HG03139 (cell line): ENCODE measurements at regions not wholly inside any gene's neighbourhood (a gene's known extent, or its start where the extent isn't known, plus 50 kb on each side); places are given as distances from the start of the nearest gene placed in this dataset.

Source experiments
- ATAC-seq: cut with Tn5 transposase; IDR thresholded peaks from one replicate; pipeline ENCODE4 v1.9.1; 2021; ENCODE audit not compliant: unreplicated experiment

DNA sequence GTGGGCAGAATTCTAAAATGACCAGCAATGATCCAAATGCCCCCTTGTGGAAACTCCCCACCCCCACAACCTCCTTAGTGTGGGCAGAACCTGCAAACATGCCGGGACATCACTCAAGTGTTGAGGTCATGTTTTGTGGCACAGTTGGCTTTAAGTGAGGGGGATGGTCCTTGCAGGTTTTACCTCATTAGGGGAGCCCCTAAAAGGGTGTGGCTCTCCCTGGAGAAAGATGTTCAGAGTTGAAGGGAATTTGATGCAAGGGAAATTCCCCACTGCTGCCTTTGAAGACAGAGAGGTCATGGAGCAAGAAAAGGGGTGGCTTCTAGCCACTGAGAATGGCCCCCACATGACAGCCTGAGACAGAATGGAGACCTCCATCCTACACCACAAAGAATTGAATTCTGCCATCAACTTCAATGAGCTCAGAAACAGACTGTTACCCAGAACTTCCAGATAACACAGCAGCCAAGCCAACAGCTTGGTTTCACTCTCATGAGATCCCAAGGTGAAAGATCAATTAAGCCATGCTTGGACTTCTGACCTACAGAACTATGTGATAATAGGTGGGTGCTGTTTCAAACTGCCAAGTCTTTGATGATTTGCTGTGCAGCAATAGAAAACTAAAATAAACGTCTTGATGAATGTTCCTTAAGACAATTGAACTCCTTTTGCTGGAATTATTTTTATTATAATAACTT, 103.4 kb downstream of the MED10 start:
- no peak for ATAC-seq

DNA sequence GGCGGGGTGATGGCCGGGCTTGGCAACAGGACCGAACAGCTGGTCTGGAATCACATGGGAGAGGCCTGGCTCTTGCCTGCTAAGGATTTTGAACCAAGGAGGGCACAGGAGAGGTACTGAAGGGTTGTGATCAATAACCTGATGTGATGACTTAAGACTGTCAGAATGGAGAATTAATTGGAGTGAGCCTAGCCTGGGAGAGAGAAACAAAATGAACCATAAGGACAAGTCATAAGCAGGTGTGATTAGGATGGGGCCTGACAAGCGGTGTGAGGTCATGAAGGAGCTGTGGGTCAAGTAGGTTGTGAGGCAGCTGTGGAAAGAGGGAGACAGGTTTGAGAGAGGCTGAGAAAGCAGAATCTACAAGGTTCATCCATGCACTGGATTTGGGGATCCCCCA, 104.6 kb downstream of the MED10 start:
- ATAC-seq = no peak

DNA sequence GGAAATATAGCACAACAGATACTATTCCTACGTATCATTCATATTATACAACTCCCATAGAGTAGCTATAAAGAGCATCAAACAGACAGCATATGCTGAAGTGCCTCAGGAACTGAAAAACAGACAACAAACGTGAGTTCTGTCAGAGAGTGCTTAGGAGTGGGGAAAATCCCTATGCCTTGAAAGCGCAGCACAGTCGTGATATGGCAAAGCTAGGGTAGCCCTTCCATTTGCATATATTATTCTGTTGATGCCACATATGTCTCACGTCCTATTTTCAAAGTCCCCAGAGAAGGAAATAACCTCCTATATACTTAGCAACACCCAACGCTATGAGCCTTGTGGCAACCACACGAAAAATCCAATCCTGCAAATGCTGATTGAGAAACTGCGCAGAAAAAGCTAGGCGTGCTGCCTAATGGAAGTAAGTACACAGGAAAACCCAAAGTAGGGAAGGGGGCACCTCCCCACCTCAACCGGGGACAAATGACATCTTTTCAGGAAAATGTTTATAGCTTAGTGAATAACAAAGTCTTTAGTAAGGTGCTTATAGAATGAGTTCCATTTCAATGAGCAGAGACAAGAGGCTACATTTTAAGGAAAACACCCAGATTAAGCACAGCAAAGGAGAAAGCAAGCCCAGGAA, 105.1 kb downstream of the MED10 start:
- ATAC-seq = no peak

DNA sequence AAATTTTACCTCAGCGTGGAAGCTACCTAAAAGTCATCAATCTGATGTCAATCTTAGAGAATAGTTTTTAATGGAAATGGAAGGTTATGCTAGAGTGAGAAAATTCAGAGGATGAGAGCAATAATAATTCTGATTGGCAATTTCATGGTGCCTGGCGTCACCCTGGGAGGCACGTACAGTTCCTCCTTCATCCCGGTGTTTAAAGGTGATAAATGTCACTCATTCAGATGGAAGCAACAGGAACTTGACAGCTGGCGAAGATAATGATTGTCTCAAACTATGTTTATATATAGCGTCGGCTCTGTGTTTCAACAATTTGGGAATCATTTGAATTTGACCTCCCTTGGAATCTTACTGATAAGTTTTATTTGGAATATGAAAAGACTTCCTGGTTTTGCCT, 108.4 kb downstream of the MED10 start:
- no peak for ATAC-seq

DNA sequence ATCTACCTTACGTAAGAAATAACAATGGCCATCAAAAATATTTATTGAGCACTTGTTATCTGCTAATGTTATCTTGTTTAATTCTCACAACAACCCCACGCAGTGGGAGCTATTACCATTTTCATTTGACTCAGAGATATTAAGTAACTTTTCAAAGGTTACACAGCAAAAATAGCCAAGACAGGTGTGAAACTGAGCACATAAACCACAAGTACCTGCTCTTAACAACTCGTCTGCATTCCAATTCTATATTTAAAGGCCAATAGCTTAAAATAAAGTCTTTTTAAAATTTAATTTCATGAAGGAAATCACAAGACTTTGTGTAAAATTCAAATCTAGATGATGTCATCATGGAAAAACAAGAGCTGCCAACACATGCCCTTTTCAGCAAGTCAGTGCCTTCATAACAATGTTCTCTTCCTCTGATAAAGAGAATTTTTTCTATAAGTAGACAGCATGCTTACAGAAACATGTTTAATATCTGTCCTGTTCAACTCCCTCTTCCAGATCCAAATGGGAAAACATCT, 111.6 kb downstream of the MED10 start:
- no peak for ATAC-seq

DNA sequence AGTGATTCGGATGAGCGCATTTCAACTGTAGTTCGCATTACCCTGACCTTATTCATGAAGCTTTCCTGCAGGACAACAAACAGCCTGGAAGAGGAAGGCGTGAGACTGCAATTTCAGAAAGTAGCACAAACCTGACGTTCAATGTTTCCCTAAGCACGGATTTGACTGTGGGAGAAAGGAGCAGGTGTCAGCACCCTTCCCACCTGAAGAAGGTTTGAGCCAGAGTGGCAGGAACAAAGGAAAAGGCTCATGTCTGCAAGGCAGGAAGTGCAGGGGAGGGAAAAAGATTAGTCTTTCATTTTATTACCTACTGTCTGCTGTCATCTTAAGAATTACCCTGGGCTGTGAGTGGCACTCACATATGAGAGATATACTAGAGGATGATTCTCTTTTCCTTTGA, 114.0 kb downstream of the MED10 start:
- no peak for ATAC-seq

DNA sequence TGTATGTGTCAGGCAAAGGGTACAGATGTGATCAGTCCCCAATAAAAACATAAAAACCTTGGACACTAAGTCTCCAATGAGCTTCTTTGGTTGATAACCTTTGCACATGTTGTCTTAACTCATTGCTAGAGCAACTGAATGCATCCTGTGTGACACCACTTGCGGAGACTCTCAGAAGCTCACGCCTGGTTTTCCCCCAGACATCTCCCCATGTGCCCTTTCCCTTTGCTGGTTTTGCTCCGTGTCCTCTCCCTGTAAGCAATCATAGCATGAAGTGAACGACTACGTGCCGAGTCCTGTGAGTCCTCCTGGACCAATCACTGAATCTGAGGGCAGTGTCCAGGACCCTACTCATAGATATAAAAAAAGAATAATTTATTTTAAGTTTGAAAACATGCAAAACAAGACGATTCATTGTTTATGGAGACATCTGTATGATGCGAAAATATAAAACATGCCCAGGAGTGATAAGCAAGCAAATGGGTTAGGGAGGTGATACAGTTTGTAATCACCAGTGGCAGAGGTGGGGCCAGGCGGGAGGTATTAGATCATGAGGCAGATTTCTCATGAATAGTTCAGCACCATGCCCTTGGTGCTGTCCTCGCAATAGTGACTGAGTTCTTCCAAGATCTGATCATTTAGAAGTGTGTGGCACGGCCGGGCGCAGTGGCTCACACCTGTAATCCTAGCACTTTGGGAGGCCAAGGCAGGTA, 115.5 kb downstream of the MED10 start:
- ATAC-seq = no peak

DNA sequence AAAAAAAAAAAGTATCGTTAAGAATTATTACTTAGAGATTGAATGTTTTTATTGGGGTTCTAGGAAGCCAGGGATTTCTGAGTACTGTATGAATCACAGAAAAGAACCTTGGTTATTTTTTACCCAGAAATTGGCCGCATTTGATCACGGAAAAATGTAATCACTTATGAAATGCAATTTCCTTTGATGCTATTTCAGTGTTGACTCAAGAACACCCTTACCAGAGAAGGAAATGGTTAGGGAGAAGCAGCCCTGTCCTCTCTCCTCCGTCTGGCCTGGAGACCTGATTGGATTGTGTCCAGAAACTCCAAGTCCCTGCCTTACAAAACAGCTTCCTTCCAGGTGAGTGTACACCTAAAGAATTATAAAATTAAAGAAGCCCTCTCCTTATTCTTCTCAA, 116.7 kb downstream of the MED10 start:
- ATAC-seq = no peak

DNA sequence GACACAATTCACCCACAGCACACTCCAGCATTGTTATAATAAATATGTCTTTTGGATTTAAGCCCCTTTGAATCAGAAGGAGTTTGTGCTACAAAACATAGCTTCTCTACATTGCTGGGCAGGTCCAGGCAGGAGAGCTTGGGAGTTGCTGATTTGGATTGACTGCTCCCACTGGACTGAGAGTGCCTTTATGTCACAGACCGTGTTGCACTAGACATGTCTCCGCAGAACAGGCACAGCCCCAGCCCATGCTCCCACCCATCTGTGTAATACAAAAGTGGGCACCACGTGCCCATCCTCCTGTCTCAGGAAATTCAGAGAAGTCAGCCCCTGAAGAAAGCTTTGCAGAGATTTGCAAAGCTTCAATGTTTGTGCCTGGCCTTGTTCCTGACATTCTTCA, 117.1 kb downstream of the MED10 start:
- ATAC-seq = no peak

DNA sequence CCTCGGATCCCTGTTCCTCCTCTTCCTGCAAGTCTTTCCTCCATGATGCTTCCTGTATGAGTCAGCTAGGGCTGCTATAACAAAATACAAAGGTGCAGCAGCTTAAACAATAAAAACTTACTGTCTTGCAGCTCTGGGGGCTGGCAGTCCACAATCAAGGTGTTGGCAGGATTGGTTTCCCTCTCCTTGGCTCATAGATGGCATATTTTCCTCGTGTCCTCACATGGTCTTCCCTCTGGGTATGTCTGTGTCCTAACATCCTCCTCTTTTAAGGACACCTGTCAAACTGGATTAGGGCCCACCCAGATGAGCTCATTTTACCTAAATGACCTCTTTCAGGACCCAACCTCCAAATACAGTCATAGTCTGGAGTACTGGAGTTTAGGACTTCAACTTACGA, 117.5 kb downstream of the MED10 start:
- ATAC-seq = no peak

DNA sequence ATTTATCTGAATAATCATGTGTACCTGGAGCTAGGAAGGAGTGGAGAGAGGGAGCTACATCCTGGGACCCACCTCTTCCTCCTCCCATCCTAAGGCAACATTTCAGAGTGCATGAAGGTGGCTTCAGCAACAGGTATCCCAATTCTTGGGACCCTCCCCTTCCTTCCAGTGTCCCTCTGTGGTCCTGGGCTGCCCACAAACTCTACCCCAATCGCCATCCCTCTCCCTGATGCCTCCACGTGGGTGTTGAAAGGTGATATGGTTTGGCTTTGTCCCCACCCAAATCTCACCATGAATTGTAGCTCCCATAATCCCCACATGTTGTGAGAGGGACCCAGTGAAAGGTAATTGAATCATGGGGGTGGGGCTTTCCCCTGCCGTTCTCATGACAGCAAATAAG, 121.4 kb downstream of the MED10 start:
- no peak for ATAC-seq

DNA sequence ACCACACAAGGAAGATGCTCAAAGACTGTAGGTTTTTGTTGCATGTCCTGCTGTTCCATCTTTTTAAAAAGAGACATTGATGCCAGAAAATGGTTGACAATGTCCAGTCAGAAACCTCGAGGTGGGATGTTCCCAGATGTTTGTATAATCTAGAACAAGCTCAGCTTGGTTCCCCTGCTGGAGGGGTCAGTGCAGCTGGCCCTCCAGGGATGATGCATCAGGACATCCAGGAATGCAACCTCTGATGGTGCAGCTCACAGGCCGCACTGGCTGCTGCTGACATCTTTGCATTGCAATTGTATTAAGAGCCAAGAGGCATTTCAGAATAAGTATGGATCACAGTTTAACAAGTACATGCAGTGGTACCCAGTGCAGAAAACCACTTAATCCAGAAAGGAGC, 122.4 kb downstream of the MED10 start:
- no peak for ATAC-seq

DNA sequence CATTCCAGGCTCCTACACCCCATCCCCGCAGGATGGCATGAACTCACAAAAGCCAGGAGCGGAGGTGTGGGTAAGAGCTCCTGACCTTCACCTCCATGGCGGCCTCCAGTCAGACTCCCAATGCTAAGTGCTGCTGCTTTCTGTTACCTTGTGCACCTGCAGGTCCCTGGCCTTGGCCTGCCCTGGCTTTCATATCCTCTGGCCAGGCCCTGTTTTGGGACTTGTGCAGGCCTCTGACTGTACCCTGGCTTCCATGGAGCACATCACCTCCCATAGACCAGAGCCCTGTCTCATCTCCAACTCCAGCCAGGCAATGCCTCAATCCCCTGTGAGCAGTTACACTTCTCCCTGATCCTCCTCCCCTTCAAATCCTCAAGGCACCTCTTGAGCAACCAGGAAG, 124.5 kb downstream of the MED10 start:
- ATAC-seq = no peak

DNA sequence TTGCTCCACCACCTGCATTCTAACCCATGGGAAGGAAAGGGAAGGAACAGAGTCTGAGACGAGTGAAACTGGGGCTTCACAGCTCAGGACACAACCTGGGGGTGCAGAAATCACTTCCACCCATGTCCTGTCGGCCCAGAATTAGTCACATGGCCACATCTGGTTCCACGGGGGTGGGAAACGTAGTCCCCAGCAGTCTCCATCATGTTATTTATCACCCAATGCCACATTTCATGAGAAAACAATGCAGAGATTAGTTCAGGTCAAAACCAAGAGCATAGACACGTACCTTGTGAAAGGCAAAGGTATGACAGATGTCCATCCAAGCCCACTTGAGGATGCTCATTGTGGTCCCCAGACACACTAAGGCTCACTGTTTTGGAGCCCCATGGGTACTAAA, 125.1 kb downstream of the MED10 start:
- no peak for ATAC-seq

DNA sequence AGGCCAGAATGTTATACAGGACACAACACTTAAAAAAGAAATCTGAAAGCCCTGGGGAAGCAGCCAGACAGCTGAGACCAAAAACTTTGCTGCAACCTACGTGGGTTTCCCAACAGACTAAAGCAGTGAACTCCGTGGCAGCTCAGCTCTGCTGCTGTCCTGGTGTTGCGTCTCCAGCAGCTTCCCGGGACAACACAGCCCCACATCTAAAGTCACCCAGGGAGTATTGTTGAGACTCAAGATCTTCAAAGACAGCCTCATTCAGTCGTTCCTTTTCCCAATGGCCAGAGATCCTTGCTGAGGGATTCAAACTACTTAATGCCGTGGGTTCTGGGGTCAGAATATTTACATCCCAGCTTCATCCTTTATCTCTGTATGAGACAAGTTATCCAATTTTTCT, 125.8 kb downstream of the MED10 start:
- no peak for ATAC-seq

DNA sequence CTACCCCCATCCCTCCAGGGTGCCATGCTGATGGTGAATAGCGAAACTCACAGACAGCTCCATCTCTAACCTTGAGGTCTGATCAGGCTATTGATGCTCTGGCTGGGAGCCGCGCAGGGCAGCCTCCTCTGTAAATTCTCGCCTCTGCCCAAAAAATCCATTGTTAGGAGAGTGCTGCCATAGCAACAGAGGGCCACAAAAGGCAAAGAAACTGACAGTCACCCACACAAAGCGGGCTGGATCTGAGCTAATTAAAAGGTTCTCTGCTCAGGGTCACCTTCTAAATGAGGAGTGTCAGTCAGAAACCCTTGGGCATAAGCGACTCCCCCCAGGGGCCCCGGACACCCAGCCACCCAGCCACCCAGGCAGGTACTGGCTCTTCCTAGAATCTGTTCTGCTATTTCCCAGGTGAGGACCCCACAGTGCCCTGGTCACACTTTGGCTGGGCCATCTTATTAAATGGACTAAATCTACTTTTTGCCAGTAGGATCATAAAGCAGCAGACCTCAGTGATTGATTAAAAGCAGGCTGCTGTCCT, 126.7 kb downstream of the MED10 start:
- no peak for ATAC-seq

DNA sequence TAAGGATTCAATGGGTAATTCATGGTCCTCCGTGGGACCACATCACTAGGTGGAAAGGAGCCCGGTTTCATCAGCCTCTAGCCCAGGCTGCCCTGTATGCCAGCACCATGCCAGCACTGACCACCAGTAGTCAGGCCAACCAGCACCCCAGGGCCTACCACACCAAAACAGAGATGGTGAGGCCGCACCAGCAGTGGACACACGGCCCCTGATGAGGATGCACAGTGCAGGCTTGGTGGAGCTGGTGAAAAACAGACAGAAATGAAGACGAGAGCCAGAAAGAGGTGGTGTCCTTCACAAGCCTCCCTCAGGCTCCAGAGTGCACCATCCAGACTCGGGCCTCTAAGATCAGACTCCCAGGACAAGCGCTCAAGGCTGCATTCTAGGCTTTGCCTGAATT, 128.2 kb downstream of the MED10 start:
- ATAC-seq = no peak

DNA sequence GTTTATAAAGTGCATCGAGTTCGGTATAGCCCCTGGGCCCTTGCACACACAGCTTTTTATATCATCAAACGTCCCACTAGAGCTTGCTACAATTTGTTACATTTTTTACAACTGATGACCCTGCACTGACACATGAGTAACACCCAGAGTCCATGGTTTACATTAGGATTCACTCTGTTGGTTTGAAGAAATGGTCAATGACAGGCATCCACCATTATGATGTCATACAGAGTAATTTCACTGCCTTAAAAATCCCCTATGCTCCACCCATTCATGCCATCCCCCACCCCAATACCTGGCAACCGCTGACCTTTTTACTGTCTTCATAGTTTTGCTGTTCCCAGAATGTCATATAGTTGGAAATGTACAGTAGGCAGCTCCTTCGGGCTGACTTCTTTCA, 130.2 kb downstream of the MED10 start:
- ATAC-seq = no peak

DNA sequence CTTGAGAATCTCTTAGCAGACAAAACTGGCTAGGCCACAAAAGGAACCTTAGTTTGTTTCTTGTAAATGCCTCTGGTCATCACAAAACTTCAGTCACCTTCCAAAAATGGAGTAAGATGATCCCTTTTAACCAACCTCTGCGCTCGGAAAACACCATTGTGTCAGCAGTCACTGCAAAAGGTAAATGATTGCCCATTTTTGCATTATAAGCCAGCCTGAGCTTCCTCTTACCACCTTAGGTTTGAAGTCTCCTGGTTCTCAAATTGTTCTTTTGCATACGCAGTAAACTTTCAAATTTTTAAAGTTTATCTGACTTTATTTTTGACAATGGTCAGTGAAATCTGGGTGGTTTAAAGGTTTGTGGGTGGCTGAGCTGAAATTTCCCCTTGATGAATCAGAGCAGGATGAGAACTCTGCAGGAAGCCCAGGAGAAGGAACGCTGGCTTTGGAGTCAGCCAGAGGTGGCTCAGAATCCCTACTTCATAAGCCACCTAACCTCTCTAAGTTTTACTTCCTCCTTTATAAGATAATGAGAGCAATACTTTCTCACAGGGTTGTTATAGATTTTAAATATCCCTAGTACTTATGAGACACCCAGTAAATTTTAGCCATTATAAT, 131.4 kb downstream of the MED10 start:
- no peak for ATAC-seq

DNA sequence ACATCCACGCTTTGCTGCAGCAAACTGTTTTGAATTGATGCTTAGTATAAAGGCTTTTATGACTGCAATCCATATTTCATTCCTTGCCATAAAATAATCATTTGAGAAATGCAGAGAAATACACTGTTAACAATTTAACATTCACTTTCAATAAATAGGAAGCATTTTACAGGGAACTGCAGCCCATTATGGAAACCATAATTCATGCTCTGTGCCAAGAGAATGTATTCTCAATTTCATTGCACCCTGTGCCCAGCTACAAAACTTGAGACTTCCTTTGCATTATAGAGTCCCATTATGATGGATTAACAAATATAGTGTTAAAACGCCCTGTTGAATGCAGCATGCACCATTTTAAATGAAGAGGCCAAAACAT, 134.0 kb downstream of the MED10 start:
- ATAC-seq = no peak

DNA sequence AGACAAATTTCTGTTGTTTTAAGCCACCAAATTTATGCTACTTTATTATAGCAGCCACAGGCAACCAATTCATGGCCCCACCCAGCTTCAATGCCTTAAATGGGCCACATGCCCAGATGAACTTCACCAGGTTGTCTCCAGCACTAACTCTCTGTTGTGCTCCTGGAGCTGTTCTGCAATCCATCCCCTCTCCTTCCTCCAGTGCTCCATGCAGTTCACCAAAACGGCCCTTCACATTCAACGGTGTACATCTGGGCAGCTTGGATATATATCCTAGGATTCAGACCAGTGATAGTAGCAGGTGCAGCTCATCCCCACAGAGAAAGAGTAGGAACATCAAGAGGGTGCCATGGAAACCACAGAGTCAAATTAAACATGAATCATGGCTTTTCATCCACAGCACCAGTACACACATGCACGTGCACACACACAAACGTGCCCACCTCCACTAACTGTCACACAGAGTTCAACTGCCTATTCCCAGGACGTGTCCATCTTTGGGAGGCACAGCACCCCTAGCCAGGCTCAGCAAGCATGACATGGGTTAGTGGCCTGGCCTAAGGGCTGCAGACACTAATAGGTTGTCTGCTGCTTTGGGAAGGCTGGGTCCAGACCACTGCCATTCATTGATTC, 134.5 kb downstream of the MED10 start:
- ATAC-seq = no peak
